MCF 10A (cell line): ENCODE measurements at regions not wholly inside any gene's neighbourhood (a gene's known extent, or its start where the extent isn't known, plus 50 kb on each side); places are given as distances from the start of the nearest gene placed in this dataset.

Source experiments
- BruUV-seq: library from RNA; stranded (reverse); fragments of 400-500 nt; replicated peaks from 2 replicates; lab custom pipeline; 2021; lab: Mats Ljungman, UMichigan
- CTCF ChIA-PET: fragments of 300-600 bp; sonication (Branson Sonifier 250); formaldehyde crosslinking; extraction: SDS; loops from one replicate; lab custom pipeline; 2021; ENCODE audit warnings: antibody characterized with exemption, inconsistent platforms; lab: Yijun Ruan, JAX
- POLR2A ChIA-PET: fragments of 300-600, 350-650 bp; sonication (Branson Sonifier 250); formaldehyde crosslinking; extraction: SDS; loops from one replicate; lab custom pipeline; 2020; ENCODE audit warnings: antibody characterized with exemption, inconsistent platforms; lab: Yijun Ruan, JAX
- DNase-seq: peaks from one replicate; pipeline ENCODE4 v3.0.0-alpha.2; 2018; ENCODE audit not compliant: unreplicated experiment
- H3K27ac Mint-ChIP-seq: one replicate; pipeline ENCODE4 v1.8.0; 2022; ENCODE audit warnings: mild to moderate bottlenecking, low read depth, mixed read lengths; ENCODE audit not compliant: unreplicated experiment
- H3K27me3 Mint-ChIP-seq: one replicate; pipeline ENCODE4 v1.8.0; 2022; ENCODE audit warnings: mixed read lengths; ENCODE audit not compliant: insufficient read depth, unreplicated experiment
- H3K36me3 Mint-ChIP-seq: one replicate; pipeline ENCODE4 v1.8.0; 2022; ENCODE audit warnings: mild to moderate bottlenecking, moderate library complexity, mixed read lengths; ENCODE audit not compliant: insufficient read depth, unreplicated experiment
- H3K4me1 Mint-ChIP-seq: one replicate; pipeline ENCODE4 v1.8.0; 2022; ENCODE audit warnings: mixed read lengths; ENCODE audit not compliant: insufficient read depth, unreplicated experiment
- H3K4me3 Mint-ChIP-seq: one replicate; pipeline ENCODE4 v1.8.0; 2022; ENCODE audit warnings: mild to moderate bottlenecking, moderate library complexity, mixed read lengths; ENCODE audit not compliant: unreplicated experiment
- H3K9me3 Mint-ChIP-seq: one replicate; pipeline ENCODE4 v1.8.0; 2022; ENCODE audit warnings: mixed read lengths; ENCODE audit not compliant: unreplicated experiment
- CTCF ChIP-seq: fragments of 200-600 bp; IDR thresholded peaks from one replicate; pipeline ENCODE4 v1.8.0; 2022; ENCODE audit warnings: antibody characterized with exemption, mild to moderate bottlenecking; ENCODE audit not compliant: unreplicated experiment
- intact Hi-C: fragments of 100-400 bp; cut with micrococcal nuclease; formaldehyde crosslinking; loops from 2 replicates; pipeline ENCODE4 v1.14.1; 2022

GRCh38 chr9:24464319-24464951, 81.3 kb downstream of the IZUMO3 start:
- Mint-ChIP-seq H3K4me1 (no peaks in the 10 kb centered on the region), H3K36me3 (no peaks in the 10 kb centered on the region), H3K9me3 (no peaks in the 10 kb centered on the region), H3K4me3 (no peak overlapping the region), H3K27me3 (peaks cover 10% of the 10 kb centered on the region), H3K27ac (no peak overlapping the region)
- BruUV-seq: no TSS peak
- DNase-seq: peak; percentile 63
- TF ChIP-seq CTCF: no peak
- intact Hi-C loops: no loop called here
- POLR2A ChIA-PET: no interaction called here
- CTCF ChIA-PET: no interaction called here

- Mint-ChIP-seq H3K4me1 (no peaks in the 10 kb centered on the region), H3K4me3 (no peak overlapping the region), H3K36me3 (no peaks in the 10 kb centered on the region), H3K27me3 (no peaks in the 10 kb centered on the region), H3K9me3 (no peaks in the 10 kb centered on the region), H3K27ac (no peak overlapping the region)
- no peak for TF ChIP-seq CTCF
- ChIA-PET POLR2A (no interaction called here), CTCF (no interaction called here)
- DNase-seq: no peak
- no TSS peak for BruUV-seq
- intact Hi-C loops: no loop called here
Observed at GRCh38 chr9:24462951-24463350, 82.7 kb downstream of the IZUMO3 start.

- Mint-ChIP-seq H3K4me1 (no peaks in the 10 kb centered on the region), H3K27ac (no peak overlapping the region), H3K9me3 (no peaks in the 10 kb centered on the region), H3K27me3 (no peaks in the 10 kb centered on the region), H3K4me3 (no peak overlapping the region), H3K36me3 (no peaks in the 10 kb centered on the region)
- CTCF ChIA-PET: no interaction called here
- POLR2A ChIA-PET: no interaction called here
- no TSS peak for BruUV-seq
- no peak for TF ChIP-seq CTCF
- no peak for DNase-seq
- intact Hi-C loops: no loop called here
Observed at GRCh38 chr9:24460781-24461180, 84.9 kb downstream of the IZUMO3 start.

- H3K4me3 Mint-ChIP-seq: no peak overlapping the region
- H3K4me1 Mint-ChIP-seq: no peaks in the 10 kb centered on the region
- CTCF ChIA-PET: no interaction called here
- no peaks in the 10 kb centered on the region for H3K36me3 Mint-ChIP-seq
- TF ChIP-seq CTCF: no peak
- DNase-seq: no peak
- intact Hi-C loops: no loop called here
- POLR2A ChIA-PET: no interaction called here
- H3K9me3 Mint-ChIP-seq: no peaks in the 10 kb centered on the region
- BruUV-seq: no TSS peak
- no peaks in the 10 kb centered on the region for H3K27me3 Mint-ChIP-seq
- H3K27ac Mint-ChIP-seq: no peak overlapping the region
Observed at GRCh38 chr9:24459953-24460352, 85.7 kb downstream of the IZUMO3 start.
